K562 (cell line): ENCODE measurements at regions not wholly inside any gene's neighbourhood (a gene's known extent, or its start where the extent isn't known, plus 50 kb on each side); places are given as distances from the start of the nearest gene placed in this dataset.

Experiments used
- CHD1 ChIP-seq: fragments of 200-600 bp; sonication (generic); IDR thresholded peaks from one replicate; pipeline ENCODE4 v1.6.1; 2012; ENCODE audit warnings: mild to moderate bottlenecking, moderate library complexity, low read length, inconsistent platforms
- EZH2 ChIP-seq: IDR thresholded peaks from 2 replicates; pipeline ENCODE4 v1.6.1; 2012; ENCODE audit warnings: low read depth, mild to moderate bottlenecking, inconsistent platforms, low read length, borderline replicate concordance
- HNRNPK ChIP-seq: fragments of 200-400 bp; formaldehyde crosslinking; IDR thresholded peaks from one replicate; pipeline ENCODE4 v1.6.1; 2018; ENCODE audit warnings: mild to moderate bottlenecking, low read depth, low read length; ENCODE audit not compliant: poor library complexity, severe bottlenecking
- KAT2B ChIP-seq: IDR thresholded peaks from one replicate; pipeline ENCODE4 v1.6.1; 2012; ENCODE audit warnings: low read depth, mild to moderate bottlenecking, control low read depth, inconsistent platforms, low read length, moderate library complexity
- KLF1 ChIP-seq: fragments of 450-650 bp; IDR thresholded peaks from 2 replicates; pipeline ENCODE4 v1.6.1; 2016; ENCODE audit warnings: missing genetic modification characterization, missing compliant biosample characterization
- MXI1 ChIP-seq: IDR thresholded peaks from 2 replicates; pipeline ENCODE4 v1.6.1; 2011; ENCODE audit warnings: low read depth, mild to moderate bottlenecking, improper control_type of control experiment, low read length
- RB1 ChIP-seq: fragments of 450-650 bp; IDR thresholded peaks from 2 replicates; pipeline ENCODE4 v1.6.1; 2017; ENCODE audit warnings: low read depth, mild to moderate bottlenecking
- ZNF263 ChIP-seq: sonication (generic); formaldehyde crosslinking; IDR thresholded peaks from 2 replicates; pipeline ENCODE4 v1.8.0; 2022; ENCODE audit warnings: mild to moderate bottlenecking, missing genetic modification reagents, borderline replicate concordance
- ZNF274 ChIP-seq: IDR thresholded peaks from 2 replicates; pipeline ENCODE4 v1.6.1; 2011; ENCODE audit warnings: low read depth, mild to moderate bottlenecking, low read length, moderate library complexity, borderline replicate concordance
- ZNF707 ChIP-seq: fragments of 250-450 bp; sonication (Bioruptor Pico); conservative IDR thresholded peaks from 2 replicates; pipeline ENCODE4 v1.8.0; 2022; ENCODE audit warnings: inconsistent platforms, mild to moderate bottlenecking, moderate library complexity
- TF ChIP-seq, protein P1 (sequence below), 3 experiments: IDR thresholded peaks in 2 of 3; conservative IDR thresholded peaks in 1 of 3; 2 replicates each; pipeline ENCODE4 v1.5.1; 2011 to 2012; ENCODE audit warnings: low read length in 3 of 3, mild to moderate bottlenecking in 3 of 3, control low read depth in 2 of 3, improper control_type of control experiment in 1 of 3, inconsistent platforms in 1 of 3, low read depth in 1 of 3, mixed read lengths in 1 of 3, moderate library complexity in 1 of 3; ENCODE audit not compliant: insufficient read depth in 2 of 3

DNA sequence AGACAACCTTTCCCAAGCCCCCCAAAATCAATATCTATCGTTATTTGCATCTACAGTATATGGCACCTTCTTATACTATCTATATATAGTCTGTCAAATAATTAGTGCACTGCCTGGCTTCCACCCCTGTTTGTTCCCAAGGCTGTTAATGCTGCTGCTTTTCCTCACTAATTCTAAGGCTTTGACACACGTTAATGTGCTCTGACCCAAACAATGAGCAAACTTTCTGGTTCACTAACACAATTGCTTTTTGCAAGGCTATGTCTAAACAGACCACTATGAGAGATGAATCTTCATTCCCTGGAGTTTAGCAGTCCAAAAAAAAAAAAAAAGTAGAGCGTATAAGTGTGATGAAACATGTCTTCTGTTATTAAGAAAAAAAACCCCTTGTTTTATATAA is 360.9 kb upstream of the AGA start:
- no peak for TF ChIP-seq KAT2B
- TF ChIP-seq EZH2, result no peak
- TF ChIP-seq ZNF274, result no peak
- no peak for TF ChIP-seq ZNF707 (CRISPR knock-in tag)
- TF ChIP-seq HNRNPK, result no peak
- TF ChIP-seq CHD1, result no peak
- no peak for TF ChIP-seq MXI1
- TF ChIP-seq ZNF263 (CRISPR knock-in tag), result no peak
- no peak for TF ChIP-seq RB1
- TF ChIP-seq KLF1 (tag), result no peak
- TF ChIP-seq, protein P1, sequence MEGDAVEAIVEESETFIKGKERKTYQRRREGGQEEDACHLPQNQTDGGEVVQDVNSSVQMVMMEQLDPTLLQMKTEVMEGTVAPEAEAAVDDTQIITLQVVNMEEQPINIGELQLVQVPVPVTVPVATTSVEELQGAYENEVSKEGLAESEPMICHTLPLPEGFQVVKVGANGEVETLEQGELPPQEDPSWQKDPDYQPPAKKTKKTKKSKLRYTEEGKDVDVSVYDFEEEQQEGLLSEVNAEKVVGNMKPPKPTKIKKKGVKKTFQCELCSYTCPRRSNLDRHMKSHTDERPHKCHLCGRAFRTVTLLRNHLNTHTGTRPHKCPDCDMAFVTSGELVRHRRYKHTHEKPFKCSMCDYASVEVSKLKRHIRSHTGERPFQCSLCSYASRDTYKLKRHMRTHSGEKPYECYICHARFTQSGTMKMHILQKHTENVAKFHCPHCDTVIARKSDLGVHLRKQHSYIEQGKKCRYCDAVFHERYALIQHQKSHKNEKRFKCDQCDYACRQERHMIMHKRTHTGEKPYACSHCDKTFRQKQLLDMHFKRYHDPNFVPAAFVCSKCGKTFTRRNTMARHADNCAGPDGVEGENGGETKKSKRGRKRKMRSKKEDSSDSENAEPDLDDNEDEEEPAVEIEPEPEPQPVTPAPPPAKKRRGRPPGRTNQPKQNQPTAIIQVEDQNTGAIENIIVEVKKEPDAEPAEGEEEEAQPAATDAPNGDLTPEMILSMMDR (IDR thresholded peaks at IDR 0.05 in 2 of 3, conservative IDR thresholded peaks at IDR 0.05 in 1 of 3; ENCODE audit: insufficient read depth in 2 of 3, low read depth in 1 of 3, low read length in 3 of 3), result no peak
